ENCODE measurements at regions not wholly inside any gene's neighbourhood (a gene's known extent, or its start where the extent isn't known, plus 50 kb on each side); places are given as distances from the start of the nearest gene placed in this dataset.
"Not testable (repeated sequence)": the region's sequence is repeated elsewhere in the genome, so short reads cannot be mapped to it uniquely, and the experiment has no call there.

DNA sequence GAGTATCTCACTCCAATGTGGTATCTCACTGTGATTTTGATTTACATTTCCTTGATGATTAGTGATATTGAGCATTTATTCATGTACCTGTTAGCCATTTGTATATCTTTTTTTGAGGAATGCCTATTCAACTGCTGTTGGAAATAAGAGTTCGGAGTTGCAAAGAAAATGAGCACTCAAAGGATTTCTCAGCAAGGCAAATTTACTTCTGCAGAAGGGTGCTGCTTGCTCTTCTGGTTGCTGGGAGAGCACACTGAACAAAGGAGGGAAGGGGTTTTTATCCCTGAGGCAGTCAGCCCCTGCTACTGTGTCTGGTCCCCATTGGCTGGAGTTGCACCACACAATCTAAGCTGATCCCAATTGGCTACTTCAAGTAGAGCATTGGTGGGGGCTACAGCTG is 822.4 kb upstream of the ADGRB3 start:
- Mint-ChIP-seq H3K9me3 (peaks cover 44% of the 10 kb centered on the region), H3K36me3 (ENCODE audit: low read depth) (peaks cover 4% of the 10 kb centered on the region; the same call in 1 of the 2 replicates), H3K27me3 (ENCODE audit: insufficient read depth) (no peaks in the 10 kb centered on the region; the same call in 1 of the 2 replicates), H3K4me3 (no peak overlapping the region), H3K4me1 (ENCODE audit: low read depth) (no peaks in the 10 kb centered on the region), H3K27ac (no peak overlapping the region)
- DNase-seq, result no peak
- TF ChIP-seq, protein P1, sequence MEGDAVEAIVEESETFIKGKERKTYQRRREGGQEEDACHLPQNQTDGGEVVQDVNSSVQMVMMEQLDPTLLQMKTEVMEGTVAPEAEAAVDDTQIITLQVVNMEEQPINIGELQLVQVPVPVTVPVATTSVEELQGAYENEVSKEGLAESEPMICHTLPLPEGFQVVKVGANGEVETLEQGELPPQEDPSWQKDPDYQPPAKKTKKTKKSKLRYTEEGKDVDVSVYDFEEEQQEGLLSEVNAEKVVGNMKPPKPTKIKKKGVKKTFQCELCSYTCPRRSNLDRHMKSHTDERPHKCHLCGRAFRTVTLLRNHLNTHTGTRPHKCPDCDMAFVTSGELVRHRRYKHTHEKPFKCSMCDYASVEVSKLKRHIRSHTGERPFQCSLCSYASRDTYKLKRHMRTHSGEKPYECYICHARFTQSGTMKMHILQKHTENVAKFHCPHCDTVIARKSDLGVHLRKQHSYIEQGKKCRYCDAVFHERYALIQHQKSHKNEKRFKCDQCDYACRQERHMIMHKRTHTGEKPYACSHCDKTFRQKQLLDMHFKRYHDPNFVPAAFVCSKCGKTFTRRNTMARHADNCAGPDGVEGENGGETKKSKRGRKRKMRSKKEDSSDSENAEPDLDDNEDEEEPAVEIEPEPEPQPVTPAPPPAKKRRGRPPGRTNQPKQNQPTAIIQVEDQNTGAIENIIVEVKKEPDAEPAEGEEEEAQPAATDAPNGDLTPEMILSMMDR (IDR thresholded peaks at IDR 0.05), result no peak

DNA sequence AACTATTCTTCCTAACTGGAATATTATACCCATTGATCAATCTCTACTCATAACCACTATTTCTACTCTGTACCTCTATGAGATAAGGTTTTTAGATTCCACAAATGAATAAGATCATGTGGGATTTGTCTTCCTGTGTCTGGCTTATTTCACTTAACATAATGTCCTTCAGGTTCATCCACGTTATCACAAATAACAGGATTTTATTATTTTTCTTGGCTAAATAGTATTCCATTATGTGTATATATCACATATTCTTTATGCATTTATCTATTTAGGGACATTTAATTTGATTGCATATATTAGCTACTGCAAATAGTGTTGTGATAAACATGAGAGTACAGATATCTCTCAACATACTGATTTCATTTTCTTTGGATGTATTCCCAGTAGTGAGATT is 823.0 kb upstream of the ADGRB3 start:
- TF ChIP-seq, protein P1 (IDR thresholded peaks at IDR 0.05), result no peak
- peaks cover 4% of the 10 kb centered on the region; the same call in 1 of the 2 replicates for H3K36me3 Mint-ChIP-seq (ENCODE audit: low read depth)
- DNase-seq, result no peak
- no peak overlapping the region for H3K4me3 Mint-ChIP-seq
- no peaks in the 10 kb centered on the region for H3K4me1 Mint-ChIP-seq (ENCODE audit: low read depth)
- no peaks in the 10 kb centered on the region; the same call in 1 of the 2 replicates for H3K27me3 Mint-ChIP-seq (ENCODE audit: insufficient read depth)
- peaks cover 42% of the 10 kb centered on the region for H3K9me3 Mint-ChIP-seq
- no peak overlapping the region for H3K27ac Mint-ChIP-seq

DNA sequence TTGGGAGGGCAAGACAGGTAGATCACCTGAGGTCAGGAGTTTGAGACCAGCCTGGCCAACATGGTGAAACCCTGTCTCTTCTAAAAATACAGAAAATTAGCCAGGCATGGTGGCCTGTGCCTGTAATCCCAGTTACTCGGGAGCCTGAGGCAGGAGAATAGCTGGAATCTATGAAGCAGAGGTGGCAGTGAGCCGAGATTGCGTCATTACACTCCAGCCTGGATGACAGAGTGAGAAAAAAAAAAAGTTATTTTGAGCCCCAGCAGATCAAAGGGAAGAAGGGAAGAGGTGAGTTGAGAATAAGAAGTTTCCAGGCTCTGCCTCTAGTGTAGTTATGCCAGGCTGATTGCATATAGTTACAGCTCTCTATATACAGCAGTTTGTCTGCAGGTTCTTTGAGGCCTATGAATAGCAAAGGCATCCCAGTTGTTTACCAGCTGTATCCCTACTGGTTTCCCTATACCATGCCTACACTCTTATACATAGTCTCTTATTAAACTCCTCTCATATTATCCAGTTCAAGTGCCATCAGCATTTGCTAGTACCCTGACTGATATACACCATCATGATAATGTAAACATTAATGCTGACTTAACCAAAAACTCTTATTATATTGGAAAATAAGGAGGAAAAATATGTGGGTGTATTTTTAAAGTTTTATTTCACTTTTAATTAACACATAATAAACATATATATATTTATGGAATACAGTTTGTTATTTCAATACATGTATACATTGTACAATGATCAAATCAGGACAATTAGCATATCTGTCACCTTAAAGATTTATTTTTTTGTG is 823.6 kb upstream of the ADGRB3 start:
- peaks cover 43% of the 10 kb centered on the region for H3K9me3 Mint-ChIP-seq
- H3K27ac Mint-ChIP-seq, result no peak overlapping the region
- H3K36me3 Mint-ChIP-seq (ENCODE audit: low read depth), result peaks cover 4% of the 10 kb centered on the region; the same call in 1 of the 2 replicates
- H3K27me3 Mint-ChIP-seq (ENCODE audit: insufficient read depth), result no peaks in the 10 kb centered on the region; the same call in 1 of the 2 replicates
- no peak overlapping the region for H3K4me3 Mint-ChIP-seq
- no peak for DNase-seq
- TF ChIP-seq, protein P1 (IDR thresholded peaks at IDR 0.05), result no peak
- H3K4me1 Mint-ChIP-seq (ENCODE audit: low read depth), result no peaks in the 10 kb centered on the region

- H3K27ac Mint-ChIP-seq; H3K4me3 Mint-ChIP-seq; DNase-seq; H3K36me3 Mint-ChIP-seq (ENCODE audit: low read depth); H3K27me3 Mint-ChIP-seq (ENCODE audit: insufficient read depth); H3K4me1 Mint-ChIP-seq (ENCODE audit: low read depth): not testable (repeated sequence)
- H3K9me3 Mint-ChIP-seq, result peaks cover 13% of the 10 kb centered on the region
These were observed 830.3 kb upstream of the ADGRB3 start for GRCh38 chr6:67804808-67805207.

GRCh38 chr6:67802771-67803170 is 832.3 kb upstream of the ADGRB3 start:
- H3K36me3 Mint-ChIP-seq (ENCODE audit: low read depth), result no peaks in the 10 kb centered on the region; the same call in 1 of the 2 replicates
- H3K4me3 Mint-ChIP-seq, result no peak overlapping the region
- TF ChIP-seq, protein P1 (IDR thresholded peaks at IDR 0.05), result no peak
- H3K27ac Mint-ChIP-seq, result no peak overlapping the region
- H3K27me3 Mint-ChIP-seq (ENCODE audit: insufficient read depth), result no peaks in the 10 kb centered on the region
- no peak for DNase-seq
- H3K9me3 Mint-ChIP-seq, result peaks cover 27% of the 10 kb centered on the region
- H3K4me1 Mint-ChIP-seq (ENCODE audit: low read depth), result no peaks in the 10 kb centered on the region

DNA sequence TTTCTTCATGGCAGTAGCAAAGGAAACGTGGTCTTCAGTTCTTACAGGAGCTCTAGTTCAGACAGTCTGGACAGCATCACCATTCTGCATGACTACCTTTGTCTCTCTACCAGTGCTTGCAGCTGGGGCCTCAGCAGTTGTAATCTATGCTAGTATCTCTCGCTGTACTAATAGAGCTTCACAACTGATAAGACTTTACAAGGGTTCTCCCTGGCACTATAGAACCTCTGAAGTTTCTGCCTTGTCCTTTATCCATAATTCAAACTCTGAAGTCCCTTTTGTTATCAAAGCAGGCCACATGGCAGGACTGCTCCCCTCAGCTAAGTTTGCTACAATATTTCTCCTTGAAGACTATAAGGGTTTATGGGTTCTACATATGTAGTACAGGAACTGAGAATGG is 842.1 kb upstream of the ADGRB3 start:
- TF ChIP-seq, protein P1 (IDR thresholded peaks at IDR 0.05), result no peak
- Mint-ChIP-seq H3K27me3 (ENCODE audit: insufficient read depth) (no peaks in the 10 kb centered on the region), H3K9me3 (peaks cover 4% of the 10 kb centered on the region; the same call in 1 of the 2 replicates), H3K27ac (no peak overlapping the region), H3K4me1 (ENCODE audit: low read depth) (no peaks in the 10 kb centered on the region), H3K4me3 (no peak overlapping the region), H3K36me3 (ENCODE audit: low read depth) (no peaks in the 10 kb centered on the region)
- no peak for DNase-seq
